NCI-H2196 treated with DMSO at 0.1 percent for 48 hours (cell line): ENCODE measurements at regions not wholly inside any gene's neighbourhood (a gene's known extent, or its start where the extent isn't known, plus 50 kb on each side); places are given as distances from the start of the nearest gene placed in this dataset.
"Not testable (repeated sequence)": the region's sequence is repeated elsewhere in the genome, so short reads cannot be mapped to it uniquely, and the experiment has no call there.

ENCODE experiments used
- DNase-seq: peaks from one replicate; lab custom pipeline; 2025; ENCODE audit not compliant: unreplicated experiment; lab: John Stamatoyannopoulos, UW

DNA sequence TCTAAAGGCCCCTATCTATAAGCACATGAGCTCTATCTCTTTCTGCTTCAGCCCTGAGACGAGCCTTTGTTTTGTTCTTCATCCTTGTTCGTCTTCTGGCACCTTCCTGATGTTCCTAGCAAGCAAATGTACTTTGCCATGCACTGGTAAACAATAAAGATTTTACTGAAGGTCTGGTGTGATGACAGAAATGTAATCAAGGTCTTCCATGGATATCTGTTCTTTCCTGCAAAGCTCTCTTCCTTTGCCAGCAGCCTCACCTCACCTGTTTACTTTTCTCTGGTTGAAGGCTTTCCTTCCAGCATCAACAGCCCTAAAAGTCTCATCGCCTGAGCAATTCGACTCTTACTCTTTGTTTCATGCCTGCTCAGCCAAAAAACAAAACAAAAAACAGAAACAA, 330.3 kb downstream of the PCNX1 start:
- DNase-seq, result no peak

DNA sequence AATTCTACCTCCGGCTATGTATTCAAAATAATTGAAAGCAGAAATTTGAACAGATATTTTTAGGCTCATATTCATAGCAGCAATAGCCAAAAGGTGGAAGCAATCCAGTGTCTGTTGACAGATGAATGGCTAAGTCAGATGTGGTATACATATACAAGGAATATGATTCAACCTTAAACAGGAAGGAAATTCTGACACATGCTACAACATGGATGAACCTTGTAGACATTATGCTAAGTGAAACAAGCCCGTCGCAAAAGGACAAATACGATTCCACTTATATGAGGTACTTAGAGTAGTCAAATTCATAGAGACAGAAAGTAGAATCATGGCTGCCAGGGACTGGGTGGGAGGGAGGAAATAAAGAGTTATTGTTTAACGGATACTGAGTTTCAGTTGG, 331.6 kb downstream of the PCNX1 start:
- DNase-seq, result no peak

DNA sequence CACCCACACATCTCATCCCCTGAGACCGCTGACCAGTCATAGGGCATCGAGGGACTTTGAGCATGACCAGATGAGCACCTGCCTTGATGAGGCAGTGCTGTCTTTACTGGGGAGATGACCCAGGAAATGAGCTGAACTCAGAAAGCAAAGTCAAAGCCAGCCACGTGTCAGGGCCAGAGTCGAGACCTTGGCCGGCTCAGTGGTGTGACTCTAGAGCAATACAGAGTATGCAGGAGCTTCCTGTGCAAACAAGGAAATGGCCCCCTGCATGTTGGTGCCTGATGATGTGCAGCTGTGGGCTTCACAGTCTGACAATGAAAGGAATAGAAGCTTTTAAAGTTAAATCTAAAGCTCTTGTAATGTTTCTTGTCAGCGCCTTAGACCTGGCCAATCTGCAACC, 332.9 kb downstream of the PCNX1 start:
- no peak for DNase-seq

DNA sequence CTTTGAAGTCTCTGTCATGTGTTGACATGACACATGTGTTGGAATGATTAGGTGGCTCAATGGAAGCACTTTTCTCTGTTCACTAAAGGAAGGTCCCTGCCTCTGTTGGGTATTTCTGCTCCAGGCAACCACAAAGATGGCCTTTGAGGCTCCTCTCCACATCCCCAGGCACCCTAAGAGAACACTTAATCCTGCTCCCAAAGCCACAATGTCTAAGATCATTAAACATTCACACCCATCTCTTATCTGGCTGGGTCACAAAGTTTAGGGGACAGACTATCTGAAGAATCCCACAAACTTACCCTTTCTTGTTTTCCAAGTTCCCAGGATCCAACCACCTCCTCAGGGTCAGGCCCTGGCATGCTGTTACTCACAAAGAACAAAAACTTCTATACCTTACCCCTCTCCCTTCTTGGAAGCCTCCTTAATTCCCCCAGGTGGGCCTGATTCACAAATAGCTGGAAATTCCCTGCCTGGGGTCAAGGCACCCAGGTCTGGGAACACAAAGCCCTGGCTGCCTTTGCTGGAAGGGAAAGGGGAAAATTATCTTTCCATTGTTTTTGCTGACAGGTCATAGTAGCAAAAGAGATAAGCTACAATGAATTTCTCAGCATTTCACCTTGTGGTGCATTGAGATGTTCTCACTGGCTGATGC, 333.7 kb downstream of the PCNX1 start:
- DNase-seq, result no peak

DNA sequence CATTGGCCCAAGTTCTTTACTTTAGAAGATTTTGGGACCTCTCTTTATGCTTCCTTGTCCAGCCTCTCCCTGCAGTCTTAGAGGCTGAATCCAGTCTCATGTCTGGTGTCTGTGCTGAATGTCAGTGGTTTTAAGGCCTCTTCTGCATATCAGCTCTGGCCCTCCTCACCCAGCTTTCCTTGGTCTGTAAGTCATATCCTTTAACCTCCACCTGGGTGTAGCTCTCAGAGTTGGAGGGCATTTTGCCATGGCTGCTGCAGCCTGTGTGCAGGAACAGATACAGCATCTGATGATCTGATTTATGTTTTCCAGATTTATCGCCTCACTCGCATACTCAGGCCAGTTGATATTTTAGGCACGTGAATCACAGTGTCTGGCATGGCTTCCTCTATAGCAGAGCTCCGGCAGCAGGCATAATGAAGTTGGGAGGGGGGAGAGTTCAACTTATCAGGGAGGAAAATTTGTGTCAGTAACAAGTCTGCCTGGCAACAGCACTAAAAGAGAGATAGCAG, 335.0 kb downstream of the PCNX1 start:
- no peak for DNase-seq

DNA sequence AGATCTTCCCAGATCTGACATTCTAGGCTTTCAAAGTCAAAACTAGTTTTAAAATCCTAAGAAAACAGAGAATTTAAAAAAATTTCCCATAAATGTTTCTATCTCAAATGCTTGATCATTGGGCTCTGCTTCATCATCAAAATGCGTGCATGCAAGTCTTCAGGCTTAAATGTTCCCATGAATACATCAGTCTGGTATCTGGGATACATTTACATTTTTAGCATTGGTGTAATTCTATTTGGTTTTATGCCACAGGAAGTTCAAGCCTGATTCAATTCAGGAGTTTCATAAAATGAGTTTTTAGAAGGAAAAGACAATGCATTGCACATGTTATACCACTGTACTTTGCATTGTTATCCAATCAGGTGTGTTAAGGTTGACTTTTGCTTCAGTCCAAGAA, 336.4 kb downstream of the PCNX1 start:
- DNase-seq, result no peak

DNA sequence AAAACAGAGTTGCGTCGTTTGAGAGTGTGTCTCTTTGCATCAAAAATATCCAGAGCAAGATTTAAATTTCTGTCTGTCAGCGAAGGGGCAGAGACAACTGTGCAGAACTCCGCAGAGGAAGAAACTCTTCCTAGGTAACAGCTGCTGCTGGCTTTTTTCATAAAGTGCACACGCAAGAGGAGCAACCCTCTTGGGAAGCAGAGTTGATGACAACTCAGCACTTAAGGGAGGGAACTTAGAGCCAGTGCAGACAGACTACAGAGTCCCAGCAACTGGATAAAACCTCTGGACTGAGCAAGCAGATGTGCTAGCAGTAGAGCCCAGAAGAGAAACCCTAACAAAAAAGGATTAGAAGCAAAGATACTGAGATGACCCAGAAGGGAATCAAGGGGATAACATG, 337.1 kb downstream of the PCNX1 start:
- DNase-seq, result no peak

DNA sequence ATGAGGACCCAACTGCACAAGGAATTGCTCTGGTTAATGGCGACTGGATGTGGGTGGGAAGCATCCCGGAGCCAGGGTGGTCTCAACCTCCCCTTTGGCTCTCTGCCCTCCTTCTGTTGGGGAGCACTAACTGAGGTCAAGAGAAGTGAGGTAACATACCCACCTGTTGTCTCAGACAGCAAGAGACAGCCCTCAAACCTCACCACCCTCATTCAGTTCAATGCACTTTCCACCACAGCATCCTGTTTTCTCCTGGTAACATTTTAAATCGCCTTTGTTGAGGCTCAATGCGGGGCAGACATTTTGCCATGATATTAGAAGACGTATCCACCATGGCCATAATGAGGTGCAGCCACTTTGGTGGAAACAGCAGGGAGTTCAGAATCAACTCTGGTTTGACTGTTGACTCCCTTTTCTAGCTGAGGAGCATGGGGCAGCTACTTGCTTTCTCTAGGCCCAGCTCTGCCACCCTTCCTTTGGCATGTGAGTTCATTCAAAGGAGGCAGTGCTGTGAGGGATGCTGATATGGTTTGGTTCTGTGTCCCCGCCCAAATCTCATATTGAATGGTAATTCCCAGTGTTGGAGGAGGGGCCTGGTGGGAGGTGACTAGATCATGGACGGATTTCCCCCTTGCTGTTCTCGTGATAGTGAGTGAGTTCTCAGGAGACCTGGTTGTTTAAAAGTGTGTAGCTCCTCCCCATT, 338.6 kb downstream of the PCNX1 start:
- no peak for DNase-seq

DNA sequence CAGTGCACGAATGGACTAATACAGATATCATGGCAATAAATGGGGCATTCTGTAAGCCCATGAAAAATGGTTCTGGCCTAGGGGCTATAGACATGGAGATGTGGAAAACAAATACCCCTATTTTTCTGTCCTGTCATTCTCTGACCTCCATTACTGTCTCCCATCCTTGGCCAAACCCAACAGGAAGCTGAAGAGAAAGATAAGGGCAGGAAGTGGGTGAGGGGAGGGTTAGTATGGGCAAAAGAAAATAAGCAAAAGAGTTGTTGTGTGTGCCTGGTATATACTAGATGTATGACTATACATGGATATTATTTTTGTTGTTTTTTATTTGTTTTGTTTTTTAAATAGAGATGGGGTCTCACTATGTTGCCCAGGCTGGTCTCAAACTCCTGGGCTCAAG, 339.3 kb downstream of the PCNX1 start:
- DNase-seq, result no peak

DNA sequence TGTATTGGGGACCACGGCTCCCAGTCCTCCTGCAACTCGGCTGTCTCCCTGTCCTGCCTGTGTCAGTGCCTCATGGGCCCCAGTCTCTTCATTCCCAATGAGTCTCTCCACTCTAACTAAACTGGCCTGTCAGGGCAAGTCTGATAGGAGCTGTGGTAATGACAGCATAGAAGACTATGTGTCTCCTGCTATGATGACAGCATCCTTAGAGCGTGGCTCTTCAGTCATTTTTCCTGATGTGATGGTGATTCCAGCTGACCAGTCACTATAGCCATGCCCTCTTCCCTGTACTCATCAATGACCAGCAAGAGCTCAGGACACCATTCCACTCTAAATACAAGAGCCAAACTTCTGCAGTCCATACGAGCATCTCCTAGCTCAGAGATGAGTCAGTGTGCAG, 339.8 kb downstream of the PCNX1 start:
- DNase-seq, result no peak

DNA sequence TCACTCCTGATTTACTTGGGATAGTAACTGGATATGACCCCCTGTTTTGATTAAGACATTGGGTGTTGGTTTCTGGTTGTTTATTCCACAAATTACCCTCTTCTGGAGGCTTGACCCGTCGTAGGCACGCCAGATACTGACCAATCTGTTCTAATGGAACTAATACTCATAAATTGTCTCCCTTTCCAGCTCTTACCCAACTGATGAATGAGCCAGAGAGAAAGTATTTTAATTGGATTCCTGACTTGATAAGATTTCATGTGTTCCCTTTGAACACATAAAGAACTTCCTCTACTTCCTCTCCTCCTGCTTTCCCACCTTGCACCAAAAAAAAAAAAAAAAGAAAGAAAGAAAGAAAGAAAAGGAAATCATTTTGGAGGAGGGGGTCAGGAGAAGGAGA, 340.9 kb downstream of the PCNX1 start:
- DNase-seq, result no peak

DNA sequence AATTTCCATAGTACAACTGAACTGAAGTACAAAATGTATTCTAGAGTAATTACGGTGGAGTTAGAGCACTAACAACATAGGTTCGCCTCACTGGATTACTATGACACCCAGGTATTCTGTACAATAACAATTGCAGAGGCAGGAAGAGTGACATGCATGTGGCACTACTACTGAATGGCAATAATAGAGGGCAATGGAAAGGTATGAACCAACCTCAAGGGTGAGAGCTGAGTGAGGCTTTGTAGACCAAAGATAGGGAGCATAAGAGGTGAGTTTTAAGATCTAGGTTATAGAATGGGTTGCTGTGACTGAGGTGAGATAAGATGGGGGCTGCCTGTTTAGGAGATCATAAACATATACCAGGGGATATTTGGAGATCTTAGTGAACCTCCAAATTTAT, 343.1 kb downstream of the PCNX1 start:
- DNase-seq, result no peak

DNA sequence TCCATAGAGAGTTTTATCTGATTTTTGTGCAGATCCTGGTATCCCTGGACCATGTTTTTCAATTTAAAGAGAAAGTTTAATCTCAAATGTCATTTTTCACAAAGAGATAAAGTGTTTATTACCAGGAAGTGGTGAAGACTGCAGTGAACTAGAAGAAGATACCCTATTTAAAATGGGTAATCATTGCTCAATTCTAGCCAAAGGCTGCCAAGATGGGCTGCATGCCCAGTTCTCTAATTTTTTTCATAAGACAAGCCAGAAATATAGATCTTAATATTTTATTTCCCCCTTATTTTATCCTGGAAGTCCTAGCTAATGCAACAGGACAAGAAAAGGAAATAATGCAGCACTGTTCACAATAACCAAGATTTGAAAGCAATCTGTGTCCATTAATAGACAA, 343.5 kb downstream of the PCNX1 start:
- DNase-seq, result no peak

DNA sequence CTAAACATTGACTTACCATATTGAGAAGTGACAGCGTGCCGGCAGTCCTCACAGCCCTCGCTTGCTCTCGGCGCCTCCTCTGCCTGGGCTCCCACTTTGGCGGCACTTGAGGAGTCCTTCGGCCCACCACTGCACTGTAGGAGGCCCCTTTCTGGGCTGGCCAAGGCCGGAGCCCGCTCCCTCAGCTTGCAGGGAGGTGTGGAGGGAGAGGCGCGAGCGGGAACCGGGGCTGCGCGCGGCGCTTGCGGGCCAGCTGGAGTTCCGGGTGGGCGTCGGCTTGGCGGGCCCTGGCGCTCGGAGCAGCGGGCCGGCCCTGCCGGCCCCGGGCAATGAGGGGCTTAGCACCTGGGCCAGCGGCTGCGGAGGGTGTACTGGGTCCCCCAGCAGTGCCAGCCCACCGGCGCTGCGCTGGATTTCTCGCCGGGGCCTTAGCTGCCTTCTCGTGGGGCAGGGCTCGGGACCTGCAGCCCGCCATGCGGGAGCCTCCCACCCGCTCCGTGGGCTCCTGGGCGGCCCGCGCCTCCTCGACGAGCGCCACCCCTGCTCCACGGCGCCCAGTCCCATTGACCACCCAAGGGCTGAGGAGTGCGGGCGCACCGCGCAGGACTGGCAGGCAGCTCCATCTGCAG, 346.9 kb downstream of the PCNX1 start:
- not testable (repeated sequence) for DNase-seq

DNA sequence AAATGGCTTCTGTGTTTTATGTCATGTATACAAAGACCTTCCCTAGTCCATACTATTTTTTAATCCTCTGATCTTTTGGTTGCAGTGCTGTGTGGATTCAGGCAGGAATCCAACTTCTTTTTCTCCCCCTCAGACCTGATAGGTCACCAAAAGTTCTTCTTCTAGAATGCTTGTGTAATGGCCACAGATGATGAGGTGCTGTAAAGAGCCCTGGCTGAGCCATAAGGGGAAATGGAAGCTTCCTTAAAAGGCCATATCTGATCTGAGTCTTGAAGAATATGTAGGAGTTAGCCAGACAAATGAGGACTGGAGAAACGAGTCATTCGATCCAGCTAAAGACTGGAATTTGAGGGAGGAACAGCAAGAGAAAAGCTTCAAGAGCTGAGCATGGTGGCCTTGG, 353.9 kb downstream of the PCNX1 start:
- DNase-seq, result no peak

DNA sequence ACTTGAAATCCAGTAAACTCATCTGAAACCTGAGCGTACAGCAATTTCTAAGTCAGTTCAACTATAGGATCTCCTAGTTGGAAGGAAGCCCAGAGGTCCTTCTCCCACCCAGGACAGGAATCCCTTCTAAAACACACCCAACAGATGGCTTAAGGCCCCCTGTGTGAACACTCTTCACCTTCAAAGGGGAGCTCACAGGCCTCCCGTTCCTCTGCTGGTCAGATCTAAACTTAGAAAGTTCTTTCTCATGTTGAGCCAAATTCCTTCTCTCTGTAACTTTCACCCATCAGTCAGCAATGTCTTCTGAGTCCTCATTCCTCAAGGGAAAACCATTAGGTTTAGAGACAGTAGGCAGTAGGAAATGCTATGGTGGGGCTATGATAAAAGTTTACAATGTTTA, 355.2 kb downstream of the PCNX1 start:
- no peak for DNase-seq

DNA sequence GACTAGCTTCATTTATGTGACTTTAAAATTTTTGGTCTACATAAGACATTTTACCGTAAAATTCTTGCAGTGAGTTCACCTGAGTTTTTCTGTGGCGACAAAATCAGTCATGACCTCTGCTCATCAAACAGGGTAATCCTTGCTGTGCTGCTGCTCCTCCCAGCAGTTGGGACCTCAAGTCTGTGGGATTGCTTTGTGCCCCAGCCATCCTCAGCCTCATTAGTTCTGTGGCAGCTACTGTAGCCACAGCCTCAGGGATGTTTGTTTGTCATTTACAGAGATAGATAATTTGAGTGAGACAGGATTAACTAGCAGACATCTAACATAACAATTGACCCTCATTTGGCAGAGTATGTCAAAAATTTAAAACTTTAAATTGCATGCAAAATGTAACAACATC, 357.0 kb downstream of the PCNX1 start:
- DNase-seq, result no peak

DNA sequence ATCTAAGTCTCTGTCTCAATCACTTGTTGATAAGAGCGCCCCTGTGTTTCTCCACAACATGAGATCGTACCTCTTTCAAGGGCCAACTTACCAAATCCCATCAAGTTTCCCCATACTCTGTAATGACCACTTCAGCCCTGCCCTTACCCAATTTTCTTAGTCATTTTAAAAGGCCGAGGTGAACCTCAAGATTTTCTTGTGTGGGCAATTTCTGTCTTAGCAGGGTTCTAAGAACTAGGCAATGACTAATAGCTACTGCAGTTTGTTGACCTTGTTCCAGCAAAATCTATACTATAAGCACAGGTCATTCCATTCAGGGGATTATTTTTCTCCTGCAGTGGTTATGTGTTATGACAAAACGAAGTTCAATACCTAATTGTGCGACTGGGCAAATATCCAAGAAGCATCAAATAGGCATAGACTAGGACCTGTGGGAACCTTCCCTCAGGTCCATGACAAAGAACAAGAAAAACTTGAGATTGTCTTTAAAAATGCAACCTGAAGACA, 359.8 kb downstream of the PCNX1 start:
- no peak for DNase-seq

DNA sequence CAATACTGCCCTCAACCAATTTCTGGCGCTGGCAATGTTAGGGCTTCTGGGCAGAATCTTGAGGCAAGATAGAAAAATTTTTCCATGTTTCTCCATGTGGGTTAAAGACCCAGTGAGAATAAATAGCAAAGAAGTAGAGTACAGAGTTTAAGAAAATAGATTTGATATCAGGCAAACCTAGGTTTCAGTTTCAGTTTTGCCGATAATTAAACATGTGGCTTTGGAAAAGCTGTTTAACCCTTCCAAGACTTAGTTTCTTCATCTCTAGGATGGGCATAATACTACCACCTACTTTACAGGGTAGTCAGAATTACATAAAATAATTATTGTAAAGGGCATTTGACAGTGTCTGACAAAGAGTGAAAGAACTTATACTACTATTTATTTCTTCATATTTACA, 360.4 kb downstream of the PCNX1 start:
- DNase-seq, result no peak

DNA sequence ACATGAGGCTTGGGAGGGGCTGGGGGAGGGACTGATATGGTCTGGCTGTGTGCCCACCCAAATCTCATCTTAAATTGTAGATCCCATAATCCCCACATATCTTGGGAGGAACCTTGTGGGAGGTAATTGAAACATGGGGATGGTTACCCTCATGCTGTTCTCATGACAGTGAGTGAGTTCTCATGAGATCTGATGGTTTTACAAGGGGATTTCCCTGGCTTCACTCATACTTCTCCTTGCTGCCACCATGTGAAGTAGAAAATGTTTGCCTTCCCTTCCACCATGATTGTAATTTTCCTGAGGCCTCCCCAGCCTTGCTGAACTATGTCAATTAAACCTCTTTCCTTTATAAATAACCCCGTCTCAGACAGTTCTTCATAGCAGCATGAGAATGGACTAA, 362.9 kb downstream of the PCNX1 start:
- no peak for DNase-seq

DNA sequence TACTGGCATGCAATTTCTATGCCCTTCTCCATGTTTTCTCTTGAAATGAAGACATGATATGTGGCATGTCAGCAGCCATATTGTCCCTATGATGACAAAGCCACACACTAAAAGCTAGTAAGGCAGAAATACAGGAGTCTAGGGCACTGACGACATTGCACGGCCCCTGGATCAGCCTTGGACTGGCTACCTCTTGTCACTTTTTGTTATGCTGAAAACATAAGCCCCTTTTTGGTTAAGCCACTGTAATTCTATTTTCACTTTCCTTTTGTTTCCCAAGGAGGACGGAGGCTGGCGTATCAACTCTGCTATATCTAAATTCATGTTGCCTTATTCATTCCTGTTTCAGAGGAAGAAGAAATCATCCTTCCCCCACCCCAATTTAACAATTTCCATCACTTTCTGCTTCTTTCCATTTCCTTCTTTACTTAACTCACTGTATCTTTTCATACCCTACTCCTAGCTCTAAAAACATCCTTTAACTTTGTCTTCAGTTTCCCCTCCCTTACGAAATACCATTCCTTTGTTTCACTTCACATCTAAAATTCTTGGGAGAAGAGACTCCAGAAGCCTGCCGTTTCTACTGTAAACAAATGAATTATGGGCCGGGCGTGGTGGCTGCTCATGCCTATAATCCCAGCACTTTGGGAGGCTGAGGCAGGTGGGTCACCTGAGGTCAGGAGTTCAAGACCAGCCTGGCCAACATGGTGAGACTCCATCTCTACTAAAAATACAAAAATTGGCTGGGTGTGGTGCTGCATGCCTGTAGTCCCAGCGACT, 364.1 kb downstream of the PCNX1 start:
- DNase-seq, result no peak
